Gastroesophageal sphincter (tissue), 3 donors: ENCODE measurements at regions not wholly inside any gene's neighbourhood (a gene's known extent, or its start where the extent isn't known, plus 50 kb on each side); places are given as distances from the start of the nearest gene placed in this dataset.

Experiments used
- CTCF ChIP-seq, 4 experiments: fragments of 200-600 bp in 2 of 4; fragments of 450-650 bp in 2 of 4; sonication (generic) in 1 of 4; IDR thresholded peaks; one replicate each; pipeline ENCODE4 v1.5.1; 2017 to 2019; ENCODE audit warnings: antibody characterized with exemption in 4 of 4, mild to moderate bottlenecking in 2 of 4, moderate library complexity in 2 of 4
- POLR2AphosphoS5 ChIP-seq: sonication (generic); formaldehyde crosslinking; IDR thresholded peaks from one replicate; pipeline ENCODE4 v1.6.1; 2017; ENCODE audit warnings: antibody characterized with exemption

DNA sequence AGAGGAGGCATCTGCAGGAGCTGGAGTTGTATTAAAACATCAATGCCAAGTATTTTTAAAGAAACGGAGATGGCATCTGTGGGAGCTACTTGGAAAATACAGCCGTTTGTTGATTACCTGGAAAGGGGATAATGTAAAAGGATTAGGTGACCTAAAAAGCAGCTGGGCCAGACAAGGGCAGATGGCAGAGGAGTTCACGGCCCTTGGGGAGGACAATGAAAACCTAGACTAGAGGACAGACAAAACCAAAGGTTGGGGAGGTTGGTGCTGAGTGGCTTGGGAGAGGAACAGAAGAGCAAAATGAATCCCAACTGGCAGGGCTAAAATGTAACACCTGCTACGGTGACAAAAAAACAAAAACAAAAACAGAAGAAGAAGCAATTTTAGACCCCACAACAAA is 260.5 kb upstream of the JARID2 start:
- no peak for TF ChIP-seq CTCF (IDR thresholded peaks at IDR 0.05)
- no peak for TF ChIP-seq POLR2AphosphoS5
